HG03039 (cell line): ENCODE measurements at regions not wholly inside any gene's neighbourhood (a gene's known extent, or its start where the extent isn't known, plus 50 kb on each side); places are given as distances from the start of the nearest gene placed in this dataset.
"Not testable (repeated sequence)": the region's sequence is repeated elsewhere in the genome, so short reads cannot be mapped to it uniquely, and the experiment has no call there.

ENCODE experiments used
- ATAC-seq: cut with Tn5 transposase; IDR thresholded peaks from one replicate; pipeline ENCODE4 v1.9.1; 2021; ENCODE audit warnings: mild to moderate bottlenecking, moderate library complexity; ENCODE audit not compliant: unreplicated experiment

DNA sequence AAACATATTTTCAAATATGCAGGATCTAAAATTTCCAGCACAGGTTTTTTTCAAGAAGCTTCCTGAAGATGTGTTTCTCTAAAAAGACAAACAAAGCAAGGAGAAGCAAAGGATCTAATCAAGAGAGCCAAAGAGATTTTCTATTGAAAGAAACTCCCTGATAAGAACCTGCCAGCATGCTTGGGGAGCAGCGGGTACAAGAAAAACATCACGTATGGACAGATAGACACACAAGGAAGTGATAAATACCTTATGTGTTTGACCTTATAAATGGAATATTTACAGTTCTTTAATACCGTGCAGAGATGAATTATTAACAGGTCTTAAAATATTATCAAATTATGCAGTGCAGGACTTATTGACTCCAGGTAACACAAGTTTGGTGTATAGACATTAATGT, 562.1 kb downstream of the DACH1 start:
- no peak for ATAC-seq

DNA sequence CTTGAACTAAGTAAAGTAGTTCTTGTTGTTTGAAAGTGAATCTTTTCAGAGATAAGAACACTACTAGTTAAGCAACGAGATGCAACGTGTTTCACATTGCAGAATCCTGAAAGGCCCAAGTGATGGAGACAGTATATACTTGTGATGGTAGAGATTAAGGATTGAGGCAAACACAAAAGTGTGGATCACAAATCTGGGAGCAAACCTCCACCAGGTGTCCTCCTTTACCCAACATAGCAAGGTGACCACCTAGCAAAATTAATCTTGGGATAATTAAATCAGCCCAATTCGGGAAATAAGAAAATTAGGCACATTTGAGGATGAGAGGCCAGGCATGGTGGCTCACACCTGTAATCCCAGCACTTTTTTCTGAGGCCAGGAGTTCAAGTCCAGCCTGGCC, 563.9 kb downstream of the DACH1 start:
- no peak for ATAC-seq

DNA sequence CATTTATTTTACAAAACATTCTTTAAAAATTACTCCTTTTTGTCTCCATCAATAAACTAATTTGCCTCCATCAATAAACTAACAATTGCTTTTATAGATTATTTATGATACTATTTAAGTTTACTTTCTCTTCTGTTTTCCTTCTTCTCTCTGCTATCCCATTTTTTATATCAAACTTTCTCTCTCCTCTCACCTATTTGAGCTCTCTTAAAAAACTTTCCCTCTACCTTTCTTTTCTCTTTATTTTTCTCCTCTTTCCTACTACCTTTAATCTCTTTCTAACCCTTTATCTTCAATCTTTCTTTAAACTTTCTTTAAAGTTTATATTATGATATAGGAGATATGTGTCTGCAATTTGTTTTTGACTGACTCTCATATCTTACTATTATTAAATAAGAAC, 566.4 kb downstream of the DACH1 start:
- ATAC-seq = no peak

DNA sequence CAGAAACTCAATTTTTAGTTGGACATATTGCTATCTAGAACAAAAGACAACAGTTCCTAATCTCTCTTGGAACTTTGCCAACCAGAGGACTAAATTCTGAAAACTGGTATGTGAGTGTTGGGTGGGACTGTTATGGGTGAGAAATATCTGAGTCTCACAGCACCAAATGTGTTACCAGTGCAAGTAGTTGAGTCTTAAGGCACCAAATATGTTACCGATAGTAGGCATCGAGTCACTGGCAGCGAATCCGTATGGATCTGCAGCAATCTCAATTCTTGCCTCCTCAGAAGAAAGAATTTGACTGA, 575.2 kb downstream of the DACH1 start:
- no peak for ATAC-seq

DNA sequence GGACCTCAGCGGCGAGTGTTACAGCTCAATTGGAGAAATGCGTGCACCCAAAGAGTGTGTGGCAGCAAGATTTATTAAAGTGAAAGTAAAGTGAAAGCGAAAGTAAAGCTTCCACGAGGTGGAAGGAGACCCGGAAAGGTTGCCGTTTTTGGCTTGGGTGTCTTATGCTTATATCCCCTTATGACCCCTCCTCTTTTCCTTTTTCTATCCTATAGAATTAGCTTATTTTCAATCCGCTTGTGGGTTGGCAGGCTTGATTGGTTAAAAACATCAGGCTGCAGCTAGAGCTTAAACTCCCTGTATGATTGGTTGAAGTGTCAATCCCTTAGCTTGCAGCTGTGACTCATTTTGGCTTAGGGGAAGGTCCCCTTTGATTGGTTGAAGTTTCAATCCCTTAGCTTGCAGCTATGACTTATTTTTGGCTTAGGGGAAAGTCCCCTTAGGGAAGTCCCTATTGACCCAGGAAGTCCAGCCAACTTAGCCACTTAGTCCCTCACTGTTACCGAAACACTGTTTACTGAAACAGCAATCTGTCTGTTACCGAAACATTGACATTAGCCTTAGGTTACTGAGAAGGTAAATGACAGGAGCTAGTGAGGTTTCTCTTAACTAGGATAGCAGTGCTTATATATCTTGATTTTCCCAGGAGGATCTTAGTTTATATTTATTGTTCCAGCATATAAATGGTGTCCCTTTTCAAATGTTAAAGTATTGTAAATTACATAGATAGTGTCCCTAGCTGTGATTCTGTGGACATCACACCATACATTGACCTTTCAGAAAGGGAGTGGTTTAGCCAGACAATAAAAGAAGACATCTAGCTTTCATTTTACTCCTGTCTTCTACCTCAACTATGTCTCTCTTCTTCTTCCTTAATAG, 575.8 kb downstream of the DACH1 start:
- ATAC-seq = peak; percentile 89

DNA sequence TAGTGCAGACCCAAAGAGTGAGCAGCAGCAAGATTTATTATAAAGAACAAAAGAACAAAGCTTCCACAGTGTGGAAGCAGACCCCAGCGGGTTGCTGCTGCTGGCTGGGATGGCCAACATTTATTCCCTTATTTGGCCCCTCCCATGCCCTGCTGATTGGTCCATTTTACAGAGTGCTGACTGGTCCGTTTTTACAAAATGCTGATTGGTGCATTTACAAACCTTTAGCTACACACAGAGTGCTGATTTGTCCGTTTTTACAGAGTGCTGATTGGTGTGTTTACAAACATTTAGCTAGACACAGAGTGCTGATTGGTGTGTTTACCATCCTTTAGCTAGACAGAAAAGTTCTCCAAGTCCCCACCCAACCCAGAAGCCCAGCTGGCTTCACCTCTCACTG, 577.0 kb downstream of the DACH1 start:
- ATAC-seq = not testable (repeated sequence)

DNA sequence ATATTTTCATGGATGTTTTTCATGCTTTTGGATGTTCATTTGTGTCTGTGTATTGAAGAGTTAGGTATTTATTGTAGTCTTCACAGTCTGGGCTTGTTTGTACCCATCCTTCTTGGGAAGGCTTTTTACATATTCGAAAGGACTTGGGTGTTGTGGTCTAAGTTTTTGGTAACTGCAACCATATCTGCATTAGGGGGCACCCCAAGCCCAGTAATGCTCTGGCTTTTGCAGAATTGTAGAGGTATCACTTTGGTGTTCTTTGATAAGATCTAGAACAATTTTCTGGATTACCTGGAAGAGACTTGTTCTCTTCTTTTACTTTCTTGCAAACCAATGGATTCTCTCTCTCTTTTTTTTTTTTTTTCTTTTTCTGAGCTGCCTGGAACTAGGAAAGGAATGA, 581.3 kb downstream of the DACH1 start:
- no peak for ATAC-seq

DNA sequence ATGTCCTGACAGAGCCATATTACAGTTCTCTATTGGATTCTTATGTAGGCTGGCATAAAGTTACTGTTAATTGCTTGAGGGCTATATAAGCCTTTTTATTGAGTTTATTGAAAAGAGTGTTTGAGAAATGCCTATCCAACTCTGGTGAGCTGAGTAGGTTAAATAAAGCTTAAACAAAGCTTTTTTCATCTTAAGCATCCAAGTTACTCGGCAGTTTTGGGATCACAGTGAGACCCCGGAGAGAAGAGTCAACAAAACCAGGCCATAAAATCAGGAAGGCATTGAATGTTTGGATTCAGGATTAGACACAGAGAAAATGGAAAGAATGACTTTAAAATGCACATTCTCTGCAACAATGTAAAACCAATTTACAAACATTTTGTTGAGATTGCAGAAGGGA, 588.5 kb downstream of the DACH1 start:
- no peak for ATAC-seq

DNA sequence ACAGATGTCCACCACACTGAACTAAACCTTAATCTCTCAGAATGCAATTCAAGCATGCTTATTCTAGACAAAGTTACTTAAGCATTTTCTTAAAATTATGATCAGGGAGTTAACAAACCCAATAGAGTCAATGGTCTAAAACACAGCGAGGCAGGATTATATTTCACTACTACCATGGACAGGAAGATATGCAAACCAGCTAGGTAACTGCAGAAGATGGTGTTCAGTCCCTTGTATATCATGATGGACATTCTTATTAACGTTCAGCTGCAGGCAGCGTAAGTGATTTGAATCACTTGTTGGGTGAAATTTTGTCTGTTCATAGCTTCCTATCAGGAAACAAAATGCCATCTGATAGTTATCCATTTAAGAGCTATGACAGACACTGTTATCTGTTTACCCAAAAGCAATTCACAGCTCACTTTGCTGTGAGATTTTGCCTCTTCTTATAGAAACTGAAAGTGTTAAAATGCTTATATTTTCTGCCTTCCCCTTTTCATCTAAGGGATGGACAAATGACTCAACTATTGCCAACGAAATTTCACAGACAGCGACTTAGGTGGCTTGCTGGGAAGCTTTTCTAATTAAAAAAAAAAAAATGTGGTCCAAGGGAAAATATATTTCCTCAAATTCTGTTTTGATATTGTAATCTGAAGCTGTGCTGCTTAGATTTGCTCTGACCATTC, 591.9 kb downstream of the DACH1 start:
- peak; percentile 91 for ATAC-seq

DNA sequence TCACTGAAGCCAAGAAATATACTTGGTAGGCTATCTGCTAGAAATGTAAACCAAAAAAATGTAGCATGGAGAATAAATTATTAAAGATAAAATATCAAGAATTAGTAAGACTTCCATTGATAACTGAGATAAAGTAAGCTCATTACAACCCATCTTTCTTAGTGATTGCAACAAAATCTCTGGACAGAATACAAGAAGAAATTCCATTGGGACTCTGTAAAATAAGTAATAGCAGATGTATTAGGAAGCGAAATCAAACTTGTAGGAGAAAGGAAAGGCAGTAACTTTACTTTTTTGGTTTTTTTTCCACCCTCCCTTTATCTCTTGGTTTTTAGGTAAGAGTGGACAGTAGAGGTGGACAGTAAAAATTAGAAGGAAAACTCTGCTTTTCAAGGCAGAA, 605.7 kb downstream of the DACH1 start:
- no peak for ATAC-seq

DNA sequence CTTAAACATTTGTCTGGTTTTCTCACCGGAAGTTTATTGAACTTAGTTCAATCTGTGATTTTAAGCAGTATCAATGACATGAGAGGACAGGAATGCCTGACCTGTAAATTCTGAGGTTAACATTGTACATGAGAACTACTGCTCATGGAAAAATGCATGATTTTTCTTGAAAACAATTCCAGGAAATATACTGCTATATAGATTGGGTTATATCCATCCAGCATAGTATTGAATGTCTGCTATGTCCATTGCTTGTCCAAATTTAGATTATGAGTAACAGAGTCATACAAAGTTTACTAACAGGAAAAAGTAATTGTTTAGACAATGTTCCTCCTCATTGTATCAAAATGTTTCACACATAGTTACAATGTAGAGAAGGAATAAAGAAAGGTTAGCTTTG, 606.8 kb downstream of the DACH1 start:
- ATAC-seq = no peak

DNA sequence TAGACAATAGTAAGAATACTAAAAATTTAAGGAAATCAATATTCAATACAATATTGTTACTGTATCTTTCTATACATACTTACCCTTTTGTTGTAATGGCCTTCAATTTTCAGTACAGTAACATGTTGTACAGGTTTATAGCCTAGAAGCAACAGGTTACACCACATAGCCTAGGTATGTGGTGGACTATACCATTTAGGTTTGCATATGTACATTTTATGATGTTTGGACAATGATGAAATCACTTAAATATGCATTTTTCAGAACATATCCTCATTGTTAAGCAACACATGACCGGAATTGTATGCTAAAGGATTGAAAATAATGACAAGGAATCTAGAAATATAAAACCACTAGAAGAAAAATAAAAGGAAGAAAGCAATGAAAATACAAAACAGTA, 611.4 kb downstream of the DACH1 start:
- no peak for ATAC-seq

DNA sequence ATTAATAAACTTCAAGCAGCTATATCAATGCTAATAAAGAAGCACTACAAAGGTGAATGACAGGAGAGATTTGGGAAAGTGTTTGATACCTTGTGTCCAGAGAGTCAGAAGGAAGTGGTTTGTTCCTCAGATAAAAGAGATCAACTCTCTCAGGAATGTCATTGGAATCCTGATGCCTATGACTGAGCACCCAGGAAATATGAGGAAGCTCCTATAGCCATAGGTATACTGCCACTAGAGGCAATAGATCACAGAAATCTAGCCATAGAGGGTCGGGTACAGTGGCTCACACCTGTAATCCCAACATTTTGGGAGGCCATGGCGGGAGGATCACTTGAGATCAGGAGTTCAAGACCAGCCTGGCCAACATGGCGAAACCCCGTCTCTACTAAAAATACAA, 612.6 kb downstream of the DACH1 start:
- ATAC-seq = no peak

DNA sequence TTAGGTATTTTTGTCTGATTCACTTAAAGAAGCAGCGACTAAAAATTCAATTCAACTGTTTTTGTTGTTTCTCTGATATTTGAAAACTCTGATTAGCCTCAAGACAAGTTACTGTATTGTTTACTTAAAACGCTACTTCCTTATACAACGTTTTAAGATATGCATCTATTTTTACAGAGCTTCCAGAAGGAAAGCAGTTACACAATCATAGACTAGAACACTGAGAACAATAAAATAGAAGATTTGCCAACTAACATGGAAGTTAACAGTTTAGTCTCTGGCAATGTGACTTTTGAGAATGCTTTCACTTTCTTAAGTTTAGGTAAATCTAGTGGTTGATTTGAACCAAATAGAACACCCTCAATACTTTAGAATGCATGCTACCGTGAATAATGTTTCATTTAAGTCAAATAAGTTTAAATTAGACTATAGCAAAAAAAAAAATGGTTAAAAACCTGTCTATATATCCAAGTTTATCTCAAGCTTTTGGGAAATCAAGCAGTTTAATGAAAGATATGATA, 614.8 kb downstream of the DACH1 start:
- ATAC-seq = no peak

DNA sequence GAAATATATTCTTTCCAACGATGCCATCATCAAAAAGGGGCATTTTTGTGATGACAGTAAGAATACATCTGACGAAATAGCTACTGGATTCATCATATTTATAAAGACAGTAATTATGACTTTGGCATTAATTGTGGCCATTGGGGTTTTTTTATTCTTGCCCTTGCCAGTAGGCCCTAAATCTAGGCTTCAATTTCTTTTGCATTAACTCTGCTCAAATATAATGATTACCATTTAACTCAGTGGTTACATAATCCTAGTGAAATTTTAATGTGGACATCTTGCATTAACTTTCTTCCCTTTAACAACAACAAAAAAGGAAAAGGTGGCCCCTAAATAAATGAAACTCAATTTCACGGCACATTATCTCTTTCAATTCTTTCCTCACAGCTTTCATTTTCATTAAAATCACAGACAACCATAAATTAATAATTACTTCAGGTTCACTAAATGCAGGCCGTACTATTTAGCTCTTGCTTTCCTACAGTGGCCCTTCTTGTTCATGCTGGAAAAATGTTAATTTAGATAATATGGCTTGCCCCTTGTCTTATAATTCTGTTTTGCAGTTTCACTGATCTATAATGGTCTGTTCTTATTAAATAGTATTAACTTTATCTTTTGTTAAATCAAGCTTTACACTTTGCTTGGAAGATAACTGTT, 615.6 kb downstream of the DACH1 start:
- no peak for ATAC-seq

DNA sequence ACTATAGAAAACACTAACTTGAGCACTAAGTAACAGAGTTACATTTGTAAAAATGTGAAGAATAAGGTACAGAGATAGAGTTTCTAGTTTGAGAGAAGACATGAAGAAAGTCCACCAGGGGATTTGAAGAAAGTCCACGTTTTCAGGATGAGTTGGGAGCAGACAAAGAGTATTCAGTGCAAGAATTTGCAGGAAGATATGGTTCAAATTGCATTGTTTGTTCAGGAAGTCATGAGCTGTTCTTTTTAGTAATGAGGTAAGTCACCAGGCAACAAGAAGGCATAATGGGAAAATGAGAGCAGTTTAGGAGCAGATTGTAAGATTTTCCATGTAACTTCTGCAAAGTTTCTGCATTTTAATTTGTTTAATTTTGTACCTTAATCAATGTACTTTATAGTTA, 618.0 kb downstream of the DACH1 start:
- no peak for ATAC-seq

DNA sequence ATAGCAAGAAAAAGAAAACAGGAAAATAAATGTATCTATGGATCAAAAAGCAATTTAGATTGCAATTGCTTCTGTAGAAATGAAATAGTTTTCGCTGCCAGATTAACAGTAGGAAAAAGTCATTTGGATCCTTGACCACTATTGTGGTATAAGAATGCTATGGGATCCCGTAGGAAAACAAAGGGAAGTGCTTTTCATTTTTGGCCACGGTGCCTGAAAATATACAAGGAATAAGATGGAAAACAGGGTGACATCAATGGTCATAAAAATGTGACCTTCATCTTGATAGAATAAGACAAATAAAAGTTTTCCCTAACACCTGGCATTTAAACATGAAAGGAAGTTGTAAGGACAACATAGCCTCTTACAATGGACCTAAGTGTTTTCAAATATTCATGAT, 622.8 kb downstream of the DACH1 start:
- ATAC-seq = no peak

DNA sequence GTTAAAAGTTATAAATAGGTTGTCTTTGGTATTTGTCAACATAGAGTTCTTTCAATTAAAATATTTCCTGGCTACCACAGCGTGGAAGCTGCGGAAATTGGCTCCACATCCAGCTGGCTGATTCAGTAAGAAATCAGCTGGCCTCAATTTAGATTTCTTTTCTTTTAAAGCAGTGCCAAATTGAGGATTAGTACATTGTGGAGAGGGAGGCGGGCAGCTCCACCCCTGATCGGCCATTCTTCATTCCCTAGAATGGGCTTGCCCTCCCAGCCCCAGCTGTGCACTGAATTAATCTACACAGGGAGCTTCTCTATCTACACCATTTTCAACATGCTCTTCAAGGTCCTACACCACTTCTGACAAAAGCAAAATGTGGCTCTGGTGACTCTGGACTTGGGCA, 624.8 kb downstream of the DACH1 start:
- no peak for ATAC-seq

DNA sequence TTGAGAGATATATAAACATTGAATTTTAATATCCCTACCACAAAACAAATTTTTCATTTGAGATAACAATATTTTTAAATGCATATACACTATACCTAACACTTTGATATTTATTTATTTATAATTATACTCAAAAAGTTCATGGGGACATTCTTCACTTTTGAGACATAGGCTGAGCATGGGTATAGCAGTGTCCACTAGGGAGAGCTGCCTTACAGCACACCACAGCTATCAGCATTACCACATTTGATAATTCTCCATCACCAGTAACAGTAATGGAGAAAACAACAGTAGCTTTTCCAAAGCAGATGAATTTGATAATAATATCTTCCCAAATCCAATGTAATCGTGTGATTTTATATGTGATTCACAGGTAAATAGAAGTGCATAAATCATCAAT, 626.1 kb downstream of the DACH1 start:
- ATAC-seq = no peak

DNA sequence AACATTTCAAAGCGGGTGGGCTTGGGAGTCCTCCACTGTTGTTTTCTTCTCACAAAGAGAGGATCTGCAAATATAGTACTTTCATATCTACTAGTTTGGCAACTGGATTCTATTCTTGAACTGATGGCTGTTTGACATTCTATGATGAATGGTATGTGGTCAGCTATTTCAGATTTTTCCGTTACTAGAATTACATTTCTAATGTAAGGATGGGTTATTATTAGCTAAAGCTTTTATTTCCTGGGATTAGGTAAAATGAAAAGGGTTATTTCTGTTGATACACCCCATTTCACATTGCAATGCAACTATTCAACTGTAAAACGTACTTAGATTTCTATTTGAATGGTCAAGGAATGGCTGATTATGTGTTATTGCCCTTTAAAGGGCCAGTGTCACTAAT, 629.7 kb downstream of the DACH1 start:
- no peak for ATAC-seq

DNA sequence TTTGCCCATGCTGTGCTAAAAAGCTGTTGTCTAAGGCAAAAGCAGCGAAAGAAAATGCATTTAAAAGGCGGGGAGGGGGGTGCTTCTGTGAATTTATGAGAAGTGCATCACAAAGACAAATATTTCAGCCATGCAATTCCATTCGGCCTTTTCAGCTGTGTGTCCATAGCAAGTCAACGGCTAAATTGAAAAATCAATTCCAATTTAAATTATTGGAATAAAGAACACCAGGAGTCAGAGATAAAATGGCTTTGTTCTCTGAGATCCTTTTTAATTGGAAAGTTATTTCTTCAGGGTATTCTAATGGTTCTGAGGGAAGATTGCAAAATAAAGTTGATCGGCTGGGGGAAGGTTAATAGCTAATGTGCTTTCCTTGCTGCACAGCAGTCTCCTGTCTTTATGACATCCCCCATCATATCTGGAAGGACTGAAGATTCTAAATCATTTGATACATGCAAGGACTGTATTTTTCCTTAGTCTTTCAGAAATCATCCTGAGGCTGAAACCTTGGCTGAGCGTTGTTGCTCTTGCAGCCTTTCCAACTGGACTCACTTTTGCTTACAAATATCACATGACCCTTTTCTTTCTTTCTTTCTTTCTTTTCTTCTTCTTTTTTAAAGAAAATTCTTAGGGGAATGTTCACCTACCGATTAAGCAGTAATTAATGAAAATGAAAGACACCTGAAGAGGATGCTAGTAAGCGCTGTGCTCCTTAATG, 647.1 kb downstream of the DACH1 start:
- ATAC-seq = no peak
